ENCODE measurements at regions not wholly inside any gene's neighbourhood (a gene's known extent, or its start where the extent isn't known, plus 50 kb on each side); places are given as distances from the start of the nearest gene placed in this dataset.

- no peak for TF ChIP-seq POLR2A (IDR thresholded peaks at IDR 0.05; ENCODE audit: low read length)
- no peak for TF ChIP-seq GATA1 (IDR thresholded peaks at IDR 0.05; ENCODE audit: low read depth, low read length)
Measured at GRCh38 chr11:15672825-15673224, 558.1 kb downstream of the INSC start.

All from erythroblast (primary cell).